Lower leg skin (tissue), 4 donors: ENCODE measurements at regions not wholly inside any gene's neighbourhood (a gene's known extent, or its start where the extent isn't known, plus 50 kb on each side); places are given as distances from the start of the nearest gene placed in this dataset.

ENCODE experiments used
- DNase-seq, 2 donors: peaks; one replicate each; pipeline ENCODE4 v3.0.0-alpha.2; 2019; ENCODE audit warnings: low spot score in 2 of 2
- H3K4me3 ChIP-seq: fragments of 200-600 bp; sonication (generic); 2 replicates; pipeline ENCODE4 v1.5.1; 2017; ENCODE audit warnings: mild to moderate bottlenecking, low read depth; ENCODE audit not compliant: poor library complexity, severe bottlenecking
- CTCF ChIP-seq, 3 donors: fragments of 450-650 bp; IDR thresholded peaks; one replicate each; pipeline ENCODE4 v1.5.1; 2016; ENCODE audit warnings: antibody characterized with exemption in 3 of 3, mild to moderate bottlenecking in 3 of 3, moderate library complexity in 2 of 3
- POLR2A ChIP-seq, 2 donors: fragments of 450-650 bp; IDR thresholded peaks; one replicate each; pipeline ENCODE4 v1.6.1; 2016 to 2017; ENCODE audit warnings: antibody characterized with exemption in 2 of 2, mild to moderate bottlenecking in 1 of 2, moderate library complexity in 1 of 2
- WGBS, 2 donors: methylation state at CpG; one replicate each; pipeline ENCODE4 v1.1.5; 2018; 5-methylcytosine and 5-hydroxymethylcytosine counted together
- intact Hi-C: fragments of 100-400 bp; cut with DNase I; formaldehyde crosslinking; loops from one replicate; pipeline ENCODE4 v1.15.0; 2023; ENCODE audit warnings: low total_unique reads

DNA sequence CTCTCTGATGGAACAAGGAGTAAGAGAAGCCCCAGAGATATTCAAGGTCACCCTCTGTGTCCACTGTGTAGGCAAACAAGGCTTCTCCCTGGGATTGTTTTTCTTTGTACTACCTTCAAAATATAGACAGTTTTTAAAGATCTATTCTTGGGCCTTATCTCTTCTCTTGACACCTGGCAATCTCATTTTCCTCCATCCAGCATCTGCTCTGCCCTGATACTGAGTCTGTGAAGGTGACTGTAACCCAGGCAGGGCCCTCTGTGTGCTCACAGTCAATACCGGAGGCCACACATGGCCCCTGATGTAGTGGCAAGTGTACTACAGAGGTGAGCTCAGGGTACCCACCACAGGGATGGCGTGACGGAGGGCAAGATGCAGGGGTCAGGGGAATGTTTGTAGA lies 221.1 kb downstream of the SNX10 start:
- TF ChIP-seq POLR2A (IDR thresholded peaks at IDR 0.05) (no peak), CTCF (IDR thresholded peaks at IDR 0.05) (no peak)
- intact Hi-C loops = no loop called here
- no peak overlapping the region for H3K4me3 ChIP-seq
- WGBS, 2 donors = 92 to 95% methylated on average over 3 of the region's 3 CpGs
- no peak for DNase-seq

DNA sequence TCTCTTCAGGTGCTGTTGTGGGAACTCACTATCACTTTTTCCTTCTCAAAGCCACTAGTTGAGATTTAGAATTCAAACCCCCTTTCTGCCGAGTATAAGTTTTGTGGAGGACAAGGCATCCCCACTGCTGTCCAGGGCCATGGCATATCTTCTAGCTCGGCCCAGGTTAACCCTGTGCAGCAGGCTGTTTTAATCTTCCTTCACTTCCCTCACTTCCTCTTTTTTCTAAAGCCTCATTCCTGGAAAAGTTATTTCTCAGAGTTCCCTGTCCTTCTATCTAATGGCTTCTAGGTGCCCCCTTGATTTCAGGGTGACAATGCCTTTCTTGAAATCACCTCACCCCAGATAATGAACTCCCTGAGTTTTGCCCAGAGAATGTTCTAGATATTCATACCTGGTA lies 222.3 kb downstream of the SNX10 start:
- no peak for DNase-seq
- 85 to 92% methylated on average over 2 of the region's 2 CpGs for WGBS, 2 donors
- TF ChIP-seq CTCF (IDR thresholded peaks at IDR 0.05) = no peak
- no peak for TF ChIP-seq POLR2A (IDR thresholded peaks at IDR 0.05)
- H3K4me3 ChIP-seq = no peak overlapping the region
- intact Hi-C loops = no loop called here

DNA sequence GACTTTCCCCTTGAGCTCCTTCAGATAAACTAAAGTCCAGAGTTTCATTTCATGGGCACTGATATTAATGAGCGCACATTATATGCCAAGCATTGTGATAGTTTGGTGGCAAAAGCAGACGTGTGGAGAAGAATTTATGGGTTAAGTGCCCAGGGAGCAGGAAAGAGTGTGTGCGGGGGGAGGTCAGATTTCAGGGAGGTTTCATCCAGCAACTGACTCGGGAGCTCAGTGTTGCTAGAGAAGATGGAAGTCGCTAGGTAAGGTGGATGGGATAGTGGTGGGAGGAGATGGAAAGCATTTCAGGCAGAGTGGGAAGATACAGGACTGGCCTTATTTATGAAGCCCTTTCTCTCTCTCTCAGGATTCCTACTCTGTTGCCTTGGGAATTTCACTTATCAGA lies 223.0 kb downstream of the SNX10 start:
- 71 to 82% methylated on average over 5 of the region's 5 CpGs for WGBS, 2 donors
- no peak for TF ChIP-seq POLR2A (IDR thresholded peaks at IDR 0.05)
- TF ChIP-seq CTCF (IDR thresholded peaks at IDR 0.05) = no peak

DNA sequence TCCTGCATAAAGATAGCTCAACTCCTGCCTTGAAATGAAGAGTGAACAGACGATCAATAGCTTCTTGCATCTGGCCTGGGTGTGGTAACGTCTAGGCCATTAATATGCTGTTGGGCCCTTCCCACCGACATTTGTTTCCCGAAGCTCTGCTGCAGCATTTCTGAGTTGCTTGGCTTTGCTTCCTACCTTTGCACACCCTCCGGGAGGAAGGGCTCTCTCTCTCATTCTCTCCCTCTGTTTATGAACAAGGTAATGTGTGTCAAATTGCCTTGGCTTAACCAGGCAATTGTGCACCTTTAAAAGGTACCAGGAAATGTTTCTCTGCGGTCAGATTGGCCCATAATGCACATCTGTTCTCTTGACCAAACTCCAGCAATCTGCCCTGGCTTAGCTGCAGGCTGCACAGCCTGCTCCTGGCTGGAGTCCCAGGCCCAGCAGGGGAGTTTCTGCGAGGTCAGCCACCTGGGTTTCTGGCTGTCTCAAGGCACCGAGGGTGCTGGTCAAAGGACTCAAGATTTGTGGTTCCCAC lies 223.7 kb downstream of the SNX10 start:
- intact Hi-C loops = no loop called here
- WGBS, 2 donors = 40 to 55% methylated on average over 8 of the region's 8 CpGs
- no peak for TF ChIP-seq CTCF (IDR thresholded peaks at IDR 0.05)
- no peak for TF ChIP-seq POLR2A (IDR thresholded peaks at IDR 0.05)
- no peak overlapping the region for H3K4me3 ChIP-seq
- no peak for DNase-seq

More for the DNA sequence above, 223.0 kb downstream of the SNX10 start:
- DNase-seq = no peak
- no peak overlapping the region for H3K4me3 ChIP-seq
- intact Hi-C loops = no loop called here

DNA sequence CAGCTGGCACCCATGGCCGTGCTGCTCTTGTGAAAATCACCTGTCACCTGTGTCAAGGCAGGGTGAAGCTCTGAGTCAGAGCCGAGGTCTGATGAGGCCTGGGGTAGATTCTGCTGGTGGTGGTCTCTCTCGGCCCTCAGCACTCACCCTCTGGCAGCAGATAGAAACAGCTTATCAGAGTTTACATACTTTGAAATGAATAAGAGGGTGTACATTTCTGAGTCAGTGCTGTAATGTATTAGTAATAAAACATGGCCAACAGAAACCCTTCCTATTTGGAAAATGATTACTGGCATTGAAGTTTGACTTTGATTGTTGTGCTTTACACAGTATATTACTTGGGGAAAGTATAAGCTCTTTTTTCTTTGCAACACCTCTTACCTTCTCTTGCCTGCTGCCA lies 228.8 kb downstream of the SNX10 start:
- intact Hi-C loops = no loop called here
- H3K4me3 ChIP-seq = no peak overlapping the region
- DNase-seq = no peak
- no peak for TF ChIP-seq CTCF (IDR thresholded peaks at IDR 0.05)
- TF ChIP-seq POLR2A (IDR thresholded peaks at IDR 0.05) = no peak
- WGBS, 2 donors = 82 to 85% methylated on average over 3 of the region's 3 CpGs

DNA sequence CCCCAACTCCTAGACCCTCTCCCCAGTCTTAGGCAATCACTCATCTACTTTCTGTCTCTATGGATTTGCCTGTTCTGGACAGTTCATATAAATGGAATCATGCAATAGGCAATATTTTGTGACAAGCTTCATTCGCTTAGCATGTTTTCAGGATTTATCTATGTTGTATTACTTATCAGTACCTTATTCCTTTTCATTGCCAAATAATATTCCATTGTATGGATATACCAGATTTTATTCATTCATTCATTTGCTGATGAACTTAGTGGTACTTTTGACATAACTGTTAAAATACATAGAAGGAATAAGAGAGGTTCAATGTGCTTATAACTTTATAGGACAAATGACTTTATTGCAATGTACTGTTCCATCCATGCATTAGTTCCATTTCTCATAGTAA lies 231.0 kb downstream of the SNX10 start:
- intact Hi-C loops = no loop called here
- no peak for DNase-seq
- no peak for TF ChIP-seq POLR2A (IDR thresholded peaks at IDR 0.05)
- TF ChIP-seq CTCF (IDR thresholded peaks at IDR 0.05) = no peak
- WGBS, 2 donors = 96 to 97% methylated on average over 1 of the region's 1 CpG
- no peak overlapping the region for H3K4me3 ChIP-seq
